Adrenal gland (tissue), 9 donors: ENCODE measurements at regions not wholly inside any gene's neighbourhood (a gene's known extent, or its start where the extent isn't known, plus 50 kb on each side); places are given as distances from the start of the nearest gene placed in this dataset.

ENCODE experiments used
- DNase-seq, 7 donors: peaks; one replicate each; pipeline ENCODE4 v3.0.0-alpha.2; 2019 to 2020
- H3K27ac ChIP-seq, 5 donors: fragments of 200-600 bp; sonication (generic) in 4 of 5; 1 replicate in 3 of 5; 2 replicates in 2 of 5; pipeline versions ENCODE4 v1.5.1 to v1.8.0; 2016 to 2020; ENCODE audit warnings: mild to moderate bottlenecking in 1 of 5
- H3K27me3 ChIP-seq: fragments of 200-600 bp; 2 replicates; pipeline ENCODE4 v1.8.0; 2021
- H3K36me3 ChIP-seq, 2 donors: fragments of 200-600 bp; replicated peaks in 1 of 2; 1 replicate in 1 of 2; 2 replicates in 1 of 2; pipeline versions ENCODE4 v1.5.1 to v1.8.0; 2018 to 2022
- H3K4me1 ChIP-seq, 2 donors: fragments of 200-600 bp; replicated peaks in 1 of 2; 1 replicate in 1 of 2; 2 replicates in 1 of 2; pipeline versions ENCODE4 v1.5.1 to v1.8.0; 2018 to 2021
- H3K4me3 ChIP-seq, 4 donors: fragments of 200-600 bp; sonication (generic) in 3 of 4; one replicate each; pipeline ENCODE4 v1.5.1; 2016 to 2018
- H3K9me3 ChIP-seq, 3 donors: fragments of 200-600 bp; sonication (generic) in 1 of 3; replicated peaks in 1 of 3; 1 replicate in 2 of 3; 2 replicates in 1 of 3; pipeline versions ENCODE4 v1.5.1 to v1.8.0; 2016 to 2021
- POLR2A ChIP-seq, 2 donors: fragments of 450-650 bp; IDR thresholded peaks; one replicate each; pipeline ENCODE4 v1.6.1; 2017; ENCODE audit warnings: antibody characterized with exemption in 2 of 2, mild to moderate bottlenecking in 2 of 2, moderate library complexity in 1 of 2
- WGBS, 4 donors: extraction: QIAGEN DNeasy Blood & Tissue Kit in 2 of 4; methylation state at CpG; one replicate each; pipeline versions ENCODE4 v1.1.5 to v1.1.7; 2013 to 2017; 5-methylcytosine and 5-hydroxymethylcytosine counted together
- intact Hi-C, 2 donors: fragments of 100-400 bp; cut with DNase I; formaldehyde crosslinking; loops; one replicate each; pipeline versions ENCODE4 v1.14.1 to v1.15.0; 2022 to 2023
- TF ChIP-seq, protein P1 (sequence below), 6 experiments: fragments of 450-650 bp in 4 of 6; fragments of 200-600 bp in 2 of 6; sonication (generic) in 1 of 6; IDR thresholded peaks; 1 replicate in 5 of 6; 2 replicates in 1 of 6; pipeline versions ENCODE4 v1.5.1 to v1.8.0; 2016 to 2021; ENCODE audit warnings: antibody characterized with exemption in 6 of 6, mild to moderate bottlenecking in 2 of 6, moderate library complexity in 1 of 6
- donor health status: healthy with polysubstance abuse.
- donor health status: Bipolar disorder and iron deficiency.
- donor health status: DM: yes; HTN: yes; CAD: no.
- donor health status: DM: no; HTN: no; CAD: no.
- donor health status: DM: no; HTN: no; CAD: no.

- Histone ChIP-seq H3K4me3 (no peak overlapping the region), H3K9me3 (no peaks in the 10 kb centered on the region), H3K4me1 (no peaks in the 10 kb centered on the region), H3K27ac (no peak overlapping the region), H3K27me3 (no peaks in the 10 kb centered on the region), H3K36me3 (no peaks in the 10 kb centered on the region)
- intact Hi-C loops, result no loop called here
- TF ChIP-seq, protein P1, sequence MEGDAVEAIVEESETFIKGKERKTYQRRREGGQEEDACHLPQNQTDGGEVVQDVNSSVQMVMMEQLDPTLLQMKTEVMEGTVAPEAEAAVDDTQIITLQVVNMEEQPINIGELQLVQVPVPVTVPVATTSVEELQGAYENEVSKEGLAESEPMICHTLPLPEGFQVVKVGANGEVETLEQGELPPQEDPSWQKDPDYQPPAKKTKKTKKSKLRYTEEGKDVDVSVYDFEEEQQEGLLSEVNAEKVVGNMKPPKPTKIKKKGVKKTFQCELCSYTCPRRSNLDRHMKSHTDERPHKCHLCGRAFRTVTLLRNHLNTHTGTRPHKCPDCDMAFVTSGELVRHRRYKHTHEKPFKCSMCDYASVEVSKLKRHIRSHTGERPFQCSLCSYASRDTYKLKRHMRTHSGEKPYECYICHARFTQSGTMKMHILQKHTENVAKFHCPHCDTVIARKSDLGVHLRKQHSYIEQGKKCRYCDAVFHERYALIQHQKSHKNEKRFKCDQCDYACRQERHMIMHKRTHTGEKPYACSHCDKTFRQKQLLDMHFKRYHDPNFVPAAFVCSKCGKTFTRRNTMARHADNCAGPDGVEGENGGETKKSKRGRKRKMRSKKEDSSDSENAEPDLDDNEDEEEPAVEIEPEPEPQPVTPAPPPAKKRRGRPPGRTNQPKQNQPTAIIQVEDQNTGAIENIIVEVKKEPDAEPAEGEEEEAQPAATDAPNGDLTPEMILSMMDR (IDR thresholded peaks at IDR 0.05), result no peak
- no peak for TF ChIP-seq POLR2A (IDR thresholded peaks at IDR 0.05)
- no peak for DNase-seq
- 49 to 60% (median 52%) methylated on average over 1 of the region's 1 CpG for WGBS, 4 donors
Observed at GRCh38 chr2:150812664-150813367, 325.3 kb upstream of the RND3 start.

- no peak for TF ChIP-seq POLR2A (IDR thresholded peaks at IDR 0.05)
- TF ChIP-seq, protein P1 (IDR thresholded peaks at IDR 0.05), result no peak
Observed at GRCh38 chr2:150812066-150812465, 324.6 kb upstream of the RND3 start.

DNA sequence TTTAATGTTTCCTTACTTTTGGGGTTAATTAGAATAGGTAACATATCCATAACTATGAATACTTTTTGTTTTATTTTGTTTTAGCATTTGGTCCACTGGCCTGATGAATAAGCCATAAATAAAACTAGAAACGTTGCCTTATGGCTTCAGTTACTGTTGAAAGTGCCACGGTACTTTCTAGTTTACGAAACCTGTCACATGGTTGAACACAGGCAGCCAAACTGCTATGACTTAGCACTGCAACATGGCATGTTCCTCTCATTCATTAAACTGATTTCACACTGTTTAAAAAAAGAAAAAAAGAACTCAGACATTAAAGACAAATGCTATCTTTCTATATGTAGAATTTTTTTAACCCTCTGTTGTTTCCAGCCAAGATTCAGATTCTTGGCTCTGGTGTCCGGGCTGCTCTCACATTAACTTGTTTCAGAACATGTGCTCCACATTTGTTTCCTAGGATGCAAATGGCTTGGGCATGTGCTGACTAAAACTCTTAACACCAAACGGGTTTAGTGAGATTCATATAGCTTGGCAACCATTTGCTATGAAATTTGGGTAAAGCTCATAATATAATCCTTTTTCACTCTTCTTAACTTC is 323.9 kb upstream of the RND3 start:
- intact Hi-C loops, result no loop called here
- TF ChIP-seq POLR2A (IDR thresholded peaks at IDR 0.05), result no peak
- TF ChIP-seq, protein P1 (IDR thresholded peaks at IDR 0.05), result no peak
- H3K27ac ChIP-seq, result no peak overlapping the region
- H3K36me3 ChIP-seq, result no peaks in the 10 kb centered on the region
- no peak overlapping the region for H3K4me3 ChIP-seq
- H3K4me1 ChIP-seq, result peaks cover 0 to 6% of the 10 kb centered on the region in 2 donors
- H3K27me3 ChIP-seq, result no peaks in the 10 kb centered on the region
- H3K9me3 ChIP-seq, result no peaks in the 10 kb centered on the region
- WGBS, 4 donors, result 53 to 59% (median 55%) methylated on average over 5 of the region's 5 CpGs
- peak in 2 of 7 donors; percentile 15 to 23 for DNase-seq

More at GRCh38 chr2:150812066-150812465, 324.6 kb upstream of the RND3 start:
- Histone ChIP-seq H3K27me3 (no peaks in the 10 kb centered on the region), H3K4me1 (no peaks in the 10 kb centered on the region), H3K9me3 (no peaks in the 10 kb centered on the region), H3K36me3 (no peaks in the 10 kb centered on the region), H3K4me3 (no peak overlapping the region), H3K27ac (no peak overlapping the region)
- WGBS, 4 donors, result 74 to 88% (median 80%) methylated on average over 3 of the region's 3 CpGs
- no peak for DNase-seq
- intact Hi-C loops, result no loop called here

- Histone ChIP-seq H3K27ac (no peak overlapping the region), H3K36me3 (no peaks in the 10 kb centered on the region), H3K4me1 (peaks cover 0 to 11% of the 10 kb centered on the region in 2 donors), H3K9me3 (no peaks in the 10 kb centered on the region), H3K4me3 (no peak overlapping the region), H3K27me3 (no peaks in the 10 kb centered on the region)
- no peak for DNase-seq
- TF ChIP-seq, protein P1 (IDR thresholded peaks at IDR 0.05), result no peak
- no peak for TF ChIP-seq POLR2A (IDR thresholded peaks at IDR 0.05)
- intact Hi-C loops, result no loop called here
- WGBS, 4 donors, result 63 to 87% (median 73%) methylated on average over 2 of the region's 2 CpGs
Observed at GRCh38 chr2:150809103-150809502, 321.6 kb upstream of the RND3 start.
